HepG2 (cell line): ENCODE measurements at regions not wholly inside any gene's neighbourhood (a gene's known extent, or its start where the extent isn't known, plus 50 kb on each side); places are given as distances from the start of the nearest gene placed in this dataset.

Experiments
- CBX2 ChIP-seq, 2 experiments: fragments of 200-600 bp in 1 of 2; sonication (generic); formaldehyde crosslinking in 1 of 2; IDR thresholded peaks; 2 replicates each; pipeline versions ENCODE4 v1.7.0 to v1.8.1; 2018 to 2022; ENCODE audit warnings: low read depth in 2 of 2, low read length in 1 of 2, mild to moderate bottlenecking in 1 of 2, missing genetic modification reagents in 1 of 2
- CENPX ChIP-seq: sonication (generic); formaldehyde crosslinking; IDR thresholded peaks from 2 replicates; pipeline ENCODE4 v1.9.0; 2021; ENCODE audit warnings: mild to moderate bottlenecking, missing genetic modification reagents, moderate library complexity
- ERF ChIP-seq: IDR thresholded peaks from 2 replicates; pipeline ENCODE4 v1.6.1; 2018; ENCODE audit warnings: missing biosample characterization, missing genetic modification reagents
- EZH2 ChIP-seq: conservative IDR thresholded peaks from 2 replicates; pipeline ENCODE4 v1.6.1; 2012; ENCODE audit warnings: mild to moderate bottlenecking, low read depth, low read length, moderate library complexity
- FLYWCH1 ChIP-seq: sonication (generic); formaldehyde crosslinking; IDR thresholded peaks from 2 replicates; pipeline ENCODE4 v1.8.1; 2023; ENCODE audit warnings: mild to moderate bottlenecking, missing genetic modification reagents
- FOXA1 ChIP-seq, 2 experiments: fragments of 450-650 bp in 1 of 2; sonication (generic) in 1 of 2; formaldehyde crosslinking in 1 of 2; IDR thresholded peaks; 2 replicates each; pipeline versions ENCODE4 v1.4.0 to v1.6.1; 2016 to 2020; ENCODE audit warnings: missing genetic modification reagents in 1 of 2
- HCFC1 ChIP-seq: fragments of 150-350 bp; IDR thresholded peaks from 2 replicates; pipeline ENCODE4 v1.6.1; 2014; ENCODE audit warnings: low read depth, low read length
- JUNB ChIP-seq: sonication (generic); formaldehyde crosslinking; IDR thresholded peaks from 2 replicates; pipeline ENCODE4 v1.8.0; 2022; ENCODE audit warnings: missing genetic modification reagents, mild to moderate bottlenecking, borderline replicate concordance
- NFE2 ChIP-seq: sonication (generic); formaldehyde crosslinking; IDR thresholded peaks from 2 replicates; pipeline ENCODE4 v1.4.0; 2020; ENCODE audit warnings: missing genetic modification reagents
- SMAD1 ChIP-seq: sonication (generic); formaldehyde crosslinking; IDR thresholded peaks from 2 replicates; pipeline ENCODE4 v1.4.0; 2020; ENCODE audit warnings: missing genetic modification reagents, low read depth, mild to moderate bottlenecking, borderline replicate concordance
- TF ChIP-seq, protein P1 (sequence below): sonication (generic); formaldehyde crosslinking; IDR thresholded peaks from 2 replicates; pipeline ENCODE4 v1.4.0; 2020; ENCODE audit warnings: low read depth, mild to moderate bottlenecking, missing genetic modification reagents
- TF ChIP-seq, protein P2 (sequence below): IDR thresholded peaks from 2 replicates; pipeline ENCODE4 v1.6.1; 2016; ENCODE audit warnings: missing biosample characterization, missing genetic modification reagents, low read depth
- TF ChIP-seq, protein P3 (sequence below): sonication (generic); formaldehyde crosslinking; IDR thresholded peaks from 2 replicates; pipeline ENCODE4 v1.4.0; 2020; ENCODE audit warnings: missing genetic modification reagents
- TF ChIP-seq, protein P4 (sequence below): sonication (generic); formaldehyde crosslinking; IDR thresholded peaks from 2 replicates; pipeline ENCODE4 v1.4.0; 2020; ENCODE audit warnings: missing genetic modification reagents

DNA sequence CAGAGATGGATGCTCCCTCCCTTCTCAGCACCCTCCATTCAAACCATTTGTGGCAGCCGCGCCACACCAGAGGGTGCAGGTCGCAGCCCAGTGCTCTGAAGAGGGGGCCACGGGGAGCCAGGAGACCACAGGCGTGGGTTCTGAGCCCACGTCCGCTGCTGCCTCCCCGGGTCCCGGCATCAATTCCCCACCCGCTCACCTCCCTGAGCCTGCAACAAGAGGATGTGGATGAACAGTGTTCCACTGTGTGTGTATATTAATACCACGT, 120.1 kb upstream of the VSTM2B start:
- no peak for TF ChIP-seq FOXA1 (IDR thresholded peaks at IDR 0.05)
- TF ChIP-seq FOXA1 (CRISPR knock-in tag; IDR thresholded peaks at IDR 0.05) = no peak
- no peak for TF ChIP-seq ERF (CRISPR knock-in tag)
- TF ChIP-seq JUNB (CRISPR knock-in tag) = no peak
- TF ChIP-seq FLYWCH1 (CRISPR knock-in tag) = no peak
- no peak for TF ChIP-seq NFE2 (CRISPR knock-in tag)
- no peak for TF ChIP-seq CBX2 (IDR thresholded peaks at IDR 0.05; ENCODE audit: low read depth, low read length)
- TF ChIP-seq CBX2 (CRISPR knock-in tag; IDR thresholded peaks at IDR 0.05; ENCODE audit: low read depth) = no peak
- TF ChIP-seq, protein P1, sequence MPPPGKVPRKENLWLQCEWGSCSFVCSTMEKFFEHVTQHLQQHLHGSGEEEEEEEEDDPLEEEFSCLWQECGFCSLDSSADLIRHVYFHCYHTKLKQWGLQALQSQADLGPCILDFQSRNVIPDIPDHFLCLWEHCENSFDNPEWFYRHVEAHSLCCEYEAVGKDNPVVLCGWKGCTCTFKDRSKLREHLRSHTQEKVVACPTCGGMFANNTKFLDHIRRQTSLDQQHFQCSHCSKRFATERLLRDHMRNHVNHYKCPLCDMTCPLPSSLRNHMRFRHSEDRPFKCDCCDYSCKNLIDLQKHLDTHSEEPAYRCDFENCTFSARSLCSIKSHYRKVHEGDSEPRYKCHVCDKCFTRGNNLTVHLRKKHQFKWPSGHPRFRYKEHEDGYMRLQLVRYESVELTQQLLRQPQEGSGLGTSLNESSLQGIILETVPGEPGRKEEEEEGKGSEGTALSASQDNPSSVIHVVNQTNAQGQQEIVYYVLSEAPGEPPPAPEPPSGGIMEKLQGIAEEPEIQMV (CRISPR knock-in tag) = no peak
- TF ChIP-seq HCFC1 = no peak
- no peak for TF ChIP-seq CENPX (CRISPR knock-in tag)
- no peak for TF ChIP-seq EZH2
- TF ChIP-seq, protein P2, sequence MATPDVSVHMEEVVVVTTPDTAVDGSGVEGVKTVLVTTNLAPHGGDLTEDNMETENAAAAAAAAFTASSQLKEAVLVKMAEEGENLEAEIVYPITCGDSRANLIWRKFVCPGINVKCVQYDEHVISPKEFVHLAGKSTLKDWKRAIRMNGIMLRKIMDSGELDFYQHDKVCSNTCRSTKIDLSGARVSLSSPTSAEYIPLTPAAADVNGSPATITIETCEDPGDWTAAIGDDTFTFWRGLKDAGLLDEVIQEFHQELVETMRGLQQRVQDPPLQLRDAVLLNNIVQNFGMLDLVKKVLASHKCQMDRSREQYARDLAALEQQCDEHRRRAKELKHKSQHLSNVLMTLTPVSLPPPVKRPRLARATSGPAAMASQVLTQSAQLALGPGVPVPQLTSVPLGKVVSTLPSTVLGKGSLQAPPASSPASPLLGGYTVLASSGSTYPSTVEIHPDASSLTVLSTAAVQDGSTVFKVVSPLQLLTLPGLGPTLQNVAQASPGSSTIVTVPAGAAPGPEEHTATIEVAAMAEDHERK (CRISPR knock-in tag) = no peak
- TF ChIP-seq, protein P3, sequence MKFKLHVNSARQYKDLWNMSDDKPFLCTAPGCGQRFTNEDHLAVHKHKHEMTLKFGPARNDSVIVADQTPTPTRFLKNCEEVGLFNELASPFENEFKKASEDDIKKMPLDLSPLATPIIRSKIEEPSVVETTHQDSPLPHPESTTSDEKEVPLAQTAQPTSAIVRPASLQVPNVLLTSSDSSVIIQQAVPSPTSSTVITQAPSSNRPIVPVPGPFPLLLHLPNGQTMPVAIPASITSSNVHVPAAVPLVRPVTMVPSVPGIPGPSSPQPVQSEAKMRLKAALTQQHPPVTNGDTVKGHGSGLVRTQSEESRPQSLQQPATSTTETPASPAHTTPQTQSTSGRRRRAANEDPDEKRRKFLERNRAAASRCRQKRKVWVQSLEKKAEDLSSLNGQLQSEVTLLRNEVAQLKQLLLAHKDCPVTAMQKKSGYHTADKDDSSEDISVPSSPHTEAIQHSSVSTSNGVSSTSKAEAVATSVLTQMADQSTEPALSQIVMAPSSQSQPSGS (CRISPR knock-in tag) = no peak
- no peak for TF ChIP-seq SMAD1 (CRISPR knock-in tag)
- TF ChIP-seq, protein P4, sequence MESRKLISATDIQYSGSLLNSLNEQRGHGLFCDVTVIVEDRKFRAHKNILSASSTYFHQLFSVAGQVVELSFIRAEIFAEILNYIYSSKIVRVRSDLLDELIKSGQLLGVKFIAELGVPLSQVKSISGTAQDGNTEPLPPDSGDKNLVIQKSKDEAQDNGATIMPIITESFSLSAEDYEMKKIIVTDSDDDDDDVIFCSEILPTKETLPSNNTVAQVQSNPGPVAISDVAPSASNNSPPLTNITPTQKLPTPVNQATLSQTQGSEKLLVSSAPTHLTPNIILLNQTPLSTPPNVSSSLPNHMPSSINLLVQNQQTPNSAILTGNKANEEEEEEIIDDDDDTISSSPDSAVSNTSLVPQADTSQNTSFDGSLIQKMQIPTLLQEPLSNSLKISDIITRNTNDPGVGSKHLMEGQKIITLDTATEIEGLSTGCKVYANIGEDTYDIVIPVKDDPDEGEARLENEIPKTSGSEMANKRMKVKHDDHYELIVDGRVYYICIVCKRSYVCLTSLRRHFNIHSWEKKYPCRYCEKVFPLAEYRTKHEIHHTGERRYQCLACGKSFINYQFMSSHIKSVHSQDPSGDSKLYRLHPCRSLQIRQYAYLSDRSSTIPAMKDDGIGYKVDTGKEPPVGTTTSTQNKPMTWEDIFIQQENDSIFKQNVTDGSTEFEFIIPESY (CRISPR knock-in tag) = no peak
